IPS-18a (cell line): ENCODE measurements at regions not wholly inside any gene's neighbourhood (a gene's known extent, or its start where the extent isn't known, plus 50 kb on each side); places are given as distances from the start of the nearest gene placed in this dataset.

Source experiments
- H3K27ac ChIP-seq: one replicate; pipeline ENCODE4 v1.5.1; 2013; ENCODE audit warnings: low read length
- H3K27me3 ChIP-seq: one replicate; pipeline ENCODE4 v1.6.1; 2013; ENCODE audit warnings: mild to moderate bottlenecking, low read length; ENCODE audit not compliant: control insufficient read depth, insufficient read depth
- H3K36me3 ChIP-seq: one replicate; pipeline ENCODE4 v1.6.1; 2013; ENCODE audit warnings: low read depth, low read length; ENCODE audit not compliant: control insufficient read depth
- H3K4me1 ChIP-seq: one replicate; pipeline ENCODE4 v1.6.1; 2013; ENCODE audit warnings: low read depth, low read length; ENCODE audit not compliant: control insufficient read depth
- H3K4me3 ChIP-seq: one replicate; pipeline ENCODE4 v1.5.1; 2013; ENCODE audit warnings: low read length
- H3K9ac ChIP-seq: one replicate; pipeline ENCODE4 v1.6.1; 2013; ENCODE audit warnings: mild to moderate bottlenecking, low read length, moderate library complexity
- H3K9me3 ChIP-seq: one replicate; pipeline ENCODE4 v1.6.1; 2013; ENCODE audit warnings: low read depth, low read length; ENCODE audit not compliant: control insufficient read depth

GRCh38 chr12:28974166-28974565 is 174.9 kb upstream of the FAR2 start:
- Histone ChIP-seq H3K27me3 (no peaks in the 10 kb centered on the region), H3K36me3 (no peaks in the 10 kb centered on the region), H3K4me3 (no peak overlapping the region), H3K9ac (no peak overlapping the region), H3K27ac (no peak overlapping the region), H3K4me1 (no peaks in the 10 kb centered on the region), H3K9me3 (no peaks in the 10 kb centered on the region)

GRCh38 chr12:28974883-28975282 is 174.2 kb upstream of the FAR2 start:
- Histone ChIP-seq H3K27ac (no peak overlapping the region), H3K9me3 (no peaks in the 10 kb centered on the region), H3K27me3 (no peaks in the 10 kb centered on the region), H3K9ac (no peak overlapping the region), H3K36me3 (no peaks in the 10 kb centered on the region), H3K4me1 (no peaks in the 10 kb centered on the region), H3K4me3 (no peak overlapping the region)

- Histone ChIP-seq H3K9ac (no peak overlapping the region), H3K4me3 (no peak overlapping the region), H3K4me1 (no peaks in the 10 kb centered on the region), H3K27ac (no peak overlapping the region), H3K36me3 (no peaks in the 10 kb centered on the region), H3K27me3 (no peaks in the 10 kb centered on the region), H3K9me3 (no peaks in the 10 kb centered on the region)
These were observed 173.3 kb upstream of the FAR2 start for GRCh38 chr12:28975564-28976340.

DNA sequence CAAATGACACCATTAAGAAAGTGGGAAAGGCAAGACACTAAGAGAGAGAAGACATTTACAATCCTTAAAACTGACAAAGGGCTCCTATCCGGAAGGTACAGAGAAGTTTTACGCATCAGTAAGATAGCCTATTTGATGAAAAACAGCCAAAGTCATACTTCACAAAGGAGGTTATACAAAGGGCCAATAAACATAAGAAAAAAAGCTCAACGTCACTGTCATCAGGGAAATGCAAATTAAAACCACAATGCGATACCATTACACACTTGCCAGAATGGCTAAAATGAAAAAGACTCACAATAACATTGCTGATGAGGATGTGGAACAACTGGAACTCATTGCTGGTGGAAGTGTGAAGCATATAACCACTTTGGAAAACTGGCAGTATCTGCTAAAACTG is 168.6 kb upstream of the FAR2 start:
- no peaks in the 10 kb centered on the region for H3K27me3 ChIP-seq
- H3K4me1 ChIP-seq, result no peaks in the 10 kb centered on the region

DNA sequence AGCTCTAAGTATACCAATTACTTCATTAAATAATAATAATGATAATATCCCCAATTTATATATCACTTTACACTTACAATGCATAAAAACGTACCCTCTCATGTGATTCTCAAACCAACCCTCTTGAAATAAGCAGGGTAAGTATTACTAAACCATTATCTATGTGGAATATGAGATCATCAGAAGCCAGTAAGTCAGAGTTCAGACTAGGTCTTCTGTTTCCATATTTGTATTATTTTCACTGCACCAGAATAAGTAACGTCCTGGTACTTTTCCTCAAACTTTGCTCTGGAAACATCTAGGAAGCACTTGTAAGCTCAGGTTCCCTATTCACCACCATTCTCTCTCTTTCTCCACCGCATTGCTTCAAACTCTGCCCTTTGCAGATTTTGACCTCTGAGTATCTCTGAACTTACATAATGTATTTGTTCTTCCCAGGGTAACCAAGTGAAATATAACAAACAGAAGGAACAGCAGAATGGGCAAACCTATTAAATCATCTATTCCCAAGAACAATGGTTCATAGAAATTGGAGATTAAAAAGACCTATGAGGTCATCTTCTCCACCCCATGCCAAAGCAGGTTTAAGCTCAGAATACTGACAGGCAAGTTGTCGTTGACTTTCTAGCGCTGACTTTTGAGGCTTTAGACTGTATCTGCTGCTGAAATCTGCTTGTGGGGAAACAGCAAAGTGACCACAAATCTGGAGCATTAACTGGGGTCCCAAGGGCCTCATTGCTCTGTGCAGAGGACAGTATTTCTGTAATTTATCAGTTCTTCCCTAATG is 161.3 kb upstream of the FAR2 start:
- no peaks in the 10 kb centered on the region for H3K9me3 ChIP-seq
- no peak overlapping the region for H3K4me3 ChIP-seq
- H3K4me1 ChIP-seq, result no peaks in the 10 kb centered on the region
- no peak overlapping the region for H3K27ac ChIP-seq
- H3K36me3 ChIP-seq, result no peaks in the 10 kb centered on the region
- H3K27me3 ChIP-seq, result no peaks in the 10 kb centered on the region
- no peak overlapping the region for H3K9ac ChIP-seq

More for the DNA sequence above, 168.6 kb upstream of the FAR2 start:
- Histone ChIP-seq H3K4me3 (no peak overlapping the region), H3K9ac (no peak overlapping the region), H3K9me3 (no peaks in the 10 kb centered on the region), H3K27ac (no peak overlapping the region), H3K36me3 (no peaks in the 10 kb centered on the region)

DNA sequence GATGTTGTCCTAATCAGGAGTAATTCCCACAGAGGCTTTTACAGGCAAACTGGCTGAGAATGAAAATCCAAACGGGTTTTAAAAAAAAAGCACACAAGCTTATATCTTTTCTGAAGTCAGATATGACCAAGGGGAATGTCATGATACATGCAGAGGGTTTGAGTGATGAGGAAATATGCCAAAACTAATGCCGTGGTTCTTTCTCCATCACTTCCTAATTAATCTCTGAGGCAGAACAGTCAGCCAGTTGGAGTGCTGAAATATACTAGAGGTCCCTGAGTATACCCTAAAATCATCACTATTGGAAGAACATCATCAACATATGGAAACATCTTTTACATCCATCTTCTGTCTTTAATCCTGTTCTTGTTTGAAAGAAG is 160.8 kb upstream of the FAR2 start:
- Histone ChIP-seq H3K4me3 (no peak overlapping the region), H3K4me1 (no peaks in the 10 kb centered on the region), H3K36me3 (no peaks in the 10 kb centered on the region), H3K9ac (no peak overlapping the region), H3K27me3 (no peaks in the 10 kb centered on the region), H3K27ac (no peak overlapping the region), H3K9me3 (no peaks in the 10 kb centered on the region)

DNA sequence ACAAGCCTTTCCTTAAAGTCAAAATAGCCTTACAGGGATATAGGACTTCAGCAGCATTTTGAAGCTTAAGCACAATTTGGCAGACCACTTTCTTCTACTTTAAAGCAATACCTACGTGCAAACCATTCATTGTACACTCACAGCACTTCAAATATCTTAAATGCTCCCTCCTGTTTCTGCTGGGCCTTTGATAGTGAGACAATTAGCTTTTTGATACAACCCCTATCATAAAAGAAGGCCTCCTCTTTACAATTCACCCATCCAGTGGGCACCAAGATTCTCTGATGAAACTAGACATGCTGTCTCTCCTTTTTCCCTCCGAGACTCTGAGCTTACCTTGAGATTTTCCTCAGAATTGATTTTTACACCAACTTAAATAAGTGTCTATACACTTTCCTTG is 157.5 kb upstream of the FAR2 start:
- no peaks in the 10 kb centered on the region for H3K27me3 ChIP-seq
- no peak overlapping the region for H3K4me3 ChIP-seq
- no peaks in the 10 kb centered on the region for H3K9me3 ChIP-seq
- H3K4me1 ChIP-seq, result no peaks in the 10 kb centered on the region
- no peak overlapping the region for H3K27ac ChIP-seq
- H3K9ac ChIP-seq, result no peak overlapping the region
- H3K36me3 ChIP-seq, result no peaks in the 10 kb centered on the region

DNA sequence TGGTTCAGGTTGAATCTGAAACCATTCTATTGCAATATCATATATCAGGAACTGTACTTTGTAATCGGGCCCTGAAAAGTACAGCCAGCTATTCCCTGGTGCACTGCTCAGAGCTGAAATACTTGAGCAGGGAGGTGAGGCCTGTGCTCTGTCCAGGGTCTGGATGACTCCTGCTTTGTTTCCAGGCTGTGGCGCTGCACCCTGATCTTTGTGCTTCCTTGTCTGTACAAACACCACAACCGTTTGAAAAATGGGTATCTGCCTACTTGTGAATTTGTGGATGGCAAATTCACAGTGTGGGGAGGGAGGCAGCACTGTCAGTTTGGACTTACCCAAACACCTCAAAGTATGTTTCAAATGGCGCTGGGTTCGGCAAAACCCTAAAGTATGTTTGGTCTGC is 155.4 kb upstream of the FAR2 start:
- Histone ChIP-seq H3K4me1 (no peaks in the 10 kb centered on the region), H3K36me3 (no peaks in the 10 kb centered on the region), H3K4me3 (no peak overlapping the region), H3K27me3 (no peaks in the 10 kb centered on the region), H3K9me3 (no peaks in the 10 kb centered on the region), H3K9ac (no peak overlapping the region), H3K27ac (no peak overlapping the region)

- no peak overlapping the region for H3K4me3 ChIP-seq
- H3K36me3 ChIP-seq, result no peaks in the 10 kb centered on the region
- no peak overlapping the region for H3K27ac ChIP-seq
- H3K9me3 ChIP-seq, result no peaks in the 10 kb centered on the region
- no peaks in the 10 kb centered on the region for H3K27me3 ChIP-seq
- no peaks in the 10 kb centered on the region for H3K4me1 ChIP-seq
- H3K9ac ChIP-seq, result no peak overlapping the region
These were observed 154.8 kb upstream of the FAR2 start for GRCh38 chr12:28994179-28994715.

DNA sequence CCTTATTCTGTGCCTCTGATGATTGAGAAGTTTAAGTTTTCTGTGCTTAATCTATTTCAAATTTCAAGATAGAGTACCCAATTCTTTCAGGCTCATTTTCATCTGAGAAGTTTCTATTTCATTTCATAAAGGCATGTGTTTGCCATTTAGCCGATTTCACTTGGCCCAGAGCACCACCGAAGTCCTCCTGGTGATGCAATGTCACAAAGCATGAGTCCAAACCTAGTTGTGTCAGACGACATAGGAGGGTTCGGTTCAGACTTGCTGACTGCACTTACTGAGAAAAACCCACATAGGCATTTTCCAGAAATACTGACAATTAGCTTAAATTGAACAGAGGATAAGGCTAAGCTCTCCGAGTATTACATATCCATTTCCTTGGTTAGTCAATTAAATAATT is 152.4 kb upstream of the FAR2 start:
- Histone ChIP-seq H3K27me3 (no peaks in the 10 kb centered on the region), H3K4me1 (no peaks in the 10 kb centered on the region)

DNA sequence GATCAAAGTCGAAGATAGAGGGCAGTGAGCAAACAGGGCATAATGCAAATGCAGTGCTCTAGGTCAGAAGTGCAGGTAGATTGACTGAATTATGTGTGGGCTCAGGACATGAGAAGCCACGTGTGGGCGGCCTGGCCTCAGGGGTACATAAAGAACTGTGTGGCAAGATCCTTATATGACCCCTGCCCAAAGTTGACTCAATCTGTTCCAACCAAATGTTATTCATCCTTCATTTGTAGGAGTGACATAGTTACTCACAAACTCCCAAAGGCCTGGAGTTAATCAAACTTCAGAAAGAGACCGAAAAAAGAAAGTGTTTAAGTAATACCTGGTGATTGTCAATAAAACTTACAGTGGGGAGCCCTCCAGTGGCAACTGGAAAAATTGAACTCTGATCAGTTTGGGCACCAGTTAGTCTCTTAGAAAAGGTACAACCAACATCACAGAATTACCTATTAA is 150.4 kb upstream of the FAR2 start:
- no peaks in the 10 kb centered on the region for H3K4me1 ChIP-seq
- H3K27me3 ChIP-seq, result no peaks in the 10 kb centered on the region
- H3K36me3 ChIP-seq, result no peaks in the 10 kb centered on the region
- no peak overlapping the region for H3K9ac ChIP-seq
- no peak overlapping the region for H3K27ac ChIP-seq
- H3K4me3 ChIP-seq, result no peak overlapping the region
- no peaks in the 10 kb centered on the region for H3K9me3 ChIP-seq

More for the DNA sequence above, 152.4 kb upstream of the FAR2 start:
- no peak overlapping the region for H3K9ac ChIP-seq
- no peaks in the 10 kb centered on the region for H3K9me3 ChIP-seq
- no peak overlapping the region for H3K27ac ChIP-seq
- no peaks in the 10 kb centered on the region for H3K36me3 ChIP-seq
- no peak overlapping the region for H3K4me3 ChIP-seq
